ENCODE measurements at regions not wholly inside any gene's neighbourhood (a gene's known extent, or its start where the extent isn't known, plus 50 kb on each side); places are given as distances from the start of the nearest gene placed in this dataset.

DNA sequence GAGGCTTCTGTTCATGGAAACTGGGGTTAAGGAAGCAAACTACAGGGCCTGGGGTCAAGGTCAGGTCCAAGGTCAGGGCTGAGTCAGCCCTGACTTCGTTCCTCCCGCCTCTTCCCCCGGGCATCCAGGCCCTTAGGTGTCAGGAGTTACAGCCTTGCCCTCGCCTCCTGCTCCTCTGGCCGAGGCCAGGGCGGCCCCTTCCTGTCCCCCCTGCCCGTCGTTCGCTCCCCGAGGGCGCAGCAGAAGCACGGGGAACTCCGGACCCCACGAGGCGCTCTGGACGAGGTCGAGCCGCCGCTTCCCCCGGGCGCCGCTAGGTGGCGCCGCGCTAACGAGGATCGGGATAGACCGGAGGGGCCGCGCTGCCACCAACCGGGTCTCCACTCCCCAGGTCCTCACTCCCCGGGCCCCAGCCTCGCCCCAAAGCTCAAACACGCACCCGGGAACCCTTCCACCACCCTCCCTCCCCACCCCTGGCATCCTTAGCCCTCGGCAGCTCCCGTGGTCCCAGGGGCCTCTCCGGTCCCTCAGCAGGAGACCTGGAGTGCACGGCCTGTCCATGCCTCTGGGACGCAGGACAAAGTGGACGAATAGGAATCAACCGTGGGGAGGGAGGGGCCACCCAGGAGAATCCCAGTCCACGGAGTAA is 59.2 kb upstream of the MYL10 start:
- Histone ChIP-seq H3F3A (ENCODE audit: low read depth) (peaks cover 13% of the 10 kb centered on the region), H3K9ac (no peak overlapping the region), H2AFZ (replicated peaks) (peak overlapping the region; percentile 90), H3K27me3 (peaks cover 9% of the 10 kb centered on the region), H3K79me2 (ENCODE audit: low read depth) (no peaks in the 10 kb centered on the region), H3K4me2 (peak overlapping the region; percentile 74), H4K20me1 (ENCODE audit: low read depth) (no peaks in the 10 kb centered on the region), H3K4me1 (peaks cover 8% of the 10 kb centered on the region), H3K9me3 (ENCODE audit: low read depth) (no peaks in the 10 kb centered on the region), H3K4me3 (peak overlapping the region; percentile 25), H3K27ac (no peak overlapping the region), H3K36me3 (no peaks in the 10 kb centered on the region)
- Mint-ChIP-seq H3K4me1 (peaks cover 17% of the 10 kb centered on the region), H3K4me3 (no peak overlapping the region), H3K27me3 (ENCODE audit: insufficient read depth, low read depth) (peaks cover 18% of the 10 kb centered on the region), H3K36me3 (no peaks in the 10 kb centered on the region), H3K9me3 (peaks cover 3% of the 10 kb centered on the region), H3K27ac (no peak overlapping the region)
- peak; percentile 89 for DNase-seq (ENCODE audit: low spot score)
- no peak for TF ChIP-seq EZH2phosphoT487 (IDR thresholded peaks at IDR 0.05)
- TF ChIP-seq, protein P1, sequence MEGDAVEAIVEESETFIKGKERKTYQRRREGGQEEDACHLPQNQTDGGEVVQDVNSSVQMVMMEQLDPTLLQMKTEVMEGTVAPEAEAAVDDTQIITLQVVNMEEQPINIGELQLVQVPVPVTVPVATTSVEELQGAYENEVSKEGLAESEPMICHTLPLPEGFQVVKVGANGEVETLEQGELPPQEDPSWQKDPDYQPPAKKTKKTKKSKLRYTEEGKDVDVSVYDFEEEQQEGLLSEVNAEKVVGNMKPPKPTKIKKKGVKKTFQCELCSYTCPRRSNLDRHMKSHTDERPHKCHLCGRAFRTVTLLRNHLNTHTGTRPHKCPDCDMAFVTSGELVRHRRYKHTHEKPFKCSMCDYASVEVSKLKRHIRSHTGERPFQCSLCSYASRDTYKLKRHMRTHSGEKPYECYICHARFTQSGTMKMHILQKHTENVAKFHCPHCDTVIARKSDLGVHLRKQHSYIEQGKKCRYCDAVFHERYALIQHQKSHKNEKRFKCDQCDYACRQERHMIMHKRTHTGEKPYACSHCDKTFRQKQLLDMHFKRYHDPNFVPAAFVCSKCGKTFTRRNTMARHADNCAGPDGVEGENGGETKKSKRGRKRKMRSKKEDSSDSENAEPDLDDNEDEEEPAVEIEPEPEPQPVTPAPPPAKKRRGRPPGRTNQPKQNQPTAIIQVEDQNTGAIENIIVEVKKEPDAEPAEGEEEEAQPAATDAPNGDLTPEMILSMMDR (IDR thresholded peaks at IDR 0.05), result peak; percentile 93

DNA sequence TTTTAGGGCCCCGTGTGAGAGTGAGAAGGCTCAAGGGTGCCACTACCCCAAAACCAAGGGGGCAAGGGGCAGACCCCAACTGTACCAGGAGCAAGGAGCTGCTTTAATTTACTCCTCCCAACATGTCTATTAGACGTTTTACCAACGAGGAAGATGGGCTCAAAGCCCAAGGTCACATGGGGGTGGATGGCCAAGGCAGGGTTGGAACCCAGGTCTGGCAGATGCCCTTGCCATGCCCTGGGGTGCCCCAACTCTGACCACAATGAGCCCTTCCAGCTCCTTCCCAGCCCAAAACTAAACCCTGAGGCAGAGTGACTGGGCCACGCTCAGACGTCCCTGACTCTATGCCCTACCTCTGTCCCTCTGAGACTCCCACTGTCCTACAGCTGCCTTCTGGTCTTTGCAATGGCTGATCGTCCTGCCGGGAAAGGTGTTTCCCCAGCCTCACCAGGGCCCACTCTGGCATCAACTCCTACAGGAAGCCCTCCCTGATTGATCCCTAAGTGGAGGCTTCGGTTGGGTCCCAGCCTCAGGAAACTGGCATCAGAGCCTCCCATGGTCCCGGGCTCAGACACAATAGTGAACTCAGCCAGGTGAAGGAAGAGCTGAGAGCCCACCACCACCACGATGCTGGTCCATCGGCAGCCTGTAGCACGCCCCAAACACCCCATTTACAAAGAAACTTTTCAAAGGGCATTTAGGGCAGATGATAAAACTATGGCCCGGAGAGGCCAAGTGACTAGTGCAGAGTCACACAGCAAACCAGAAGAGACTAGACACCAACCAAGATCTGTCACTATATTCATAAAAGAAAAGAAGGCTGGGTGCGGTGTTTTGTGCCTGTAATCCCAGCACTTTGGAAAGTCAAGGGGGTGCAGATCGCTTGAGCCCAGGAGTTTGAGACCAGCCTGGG is 60.2 kb upstream of the MYL10 start:
- no peak for TF ChIP-seq EZH2 (IDR thresholded peaks at IDR 0.05)
- TF ChIP-seq, protein P1 (IDR thresholded peaks at IDR 0.05), result no peak
- TF ChIP-seq EZH2phosphoT487 (IDR thresholded peaks at IDR 0.05), result no peak
- Histone ChIP-seq H3K27me3 (peaks cover 9% of the 10 kb centered on the region), H2AFZ (replicated peaks) (peak overlapping the region; percentile 90), H3K4me3 (no peak overlapping the region), H3K9ac (no peak overlapping the region), H3K4me2 (no peak overlapping the region), H3K4me1 (peaks cover 8% of the 10 kb centered on the region), H4K20me1 (ENCODE audit: low read depth) (no peaks in the 10 kb centered on the region), H3K36me3 (no peaks in the 10 kb centered on the region), H3K79me2 (ENCODE audit: low read depth) (no peaks in the 10 kb centered on the region), H3K27ac (no peak overlapping the region), H3K9me3 (ENCODE audit: low read depth) (no peaks in the 10 kb centered on the region), H3F3A (ENCODE audit: low read depth) (peaks cover 13% of the 10 kb centered on the region)
- H3K27me3 Mint-ChIP-seq (ENCODE audit: insufficient read depth, low read depth), result peaks cover 18% of the 10 kb centered on the region
- H3K4me1 Mint-ChIP-seq, result peaks cover 23% of the 10 kb centered on the region
- H3K36me3 Mint-ChIP-seq, result no peaks in the 10 kb centered on the region
- H3K4me3 Mint-ChIP-seq, result peak overlapping the region; percentile 59
- no peak overlapping the region for H3K27ac Mint-ChIP-seq
- H3K9me3 Mint-ChIP-seq, result peaks cover 3% of the 10 kb centered on the region
- DNase-seq (ENCODE audit: low spot score), result no peak

DNA sequence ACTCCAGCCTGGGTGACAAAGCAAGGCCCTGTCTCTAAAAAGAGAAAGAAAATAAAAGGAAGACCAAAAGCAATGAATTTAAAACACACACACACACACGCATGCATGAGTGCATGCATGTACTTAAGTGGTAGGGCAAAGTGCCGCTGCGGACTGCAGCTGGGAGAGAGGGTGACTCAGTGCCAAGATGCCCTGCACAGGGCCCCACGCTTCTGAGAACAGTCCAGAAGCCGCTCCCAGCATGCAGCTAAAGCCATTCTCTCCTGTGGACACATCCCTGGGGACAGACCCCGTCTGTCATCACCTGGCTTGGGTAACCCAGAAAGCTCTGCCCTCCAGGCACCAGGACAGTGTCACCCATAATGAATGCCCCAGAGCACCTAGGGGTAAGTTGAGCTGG is 61.0 kb upstream of the MYL10 start:
- H3K27me3 Mint-ChIP-seq (ENCODE audit: insufficient read depth, low read depth), result peaks cover 18% of the 10 kb centered on the region
- H3K9me3 ChIP-seq (ENCODE audit: low read depth), result no peaks in the 10 kb centered on the region
- DNase-seq (ENCODE audit: low spot score), result no peak
- no peaks in the 10 kb centered on the region for H3K36me3 Mint-ChIP-seq
- H3K9ac ChIP-seq, result no peak overlapping the region
- no peak overlapping the region for H3K4me2 ChIP-seq
- no peak overlapping the region for H3K4me3 Mint-ChIP-seq
- no peaks in the 10 kb centered on the region for H3K79me2 ChIP-seq (ENCODE audit: low read depth)
- H3K36me3 ChIP-seq, result no peaks in the 10 kb centered on the region
- H3K9me3 Mint-ChIP-seq, result peaks cover 3% of the 10 kb centered on the region
- H3K27ac ChIP-seq, result no peak overlapping the region
- no peak overlapping the region for H2AFZ ChIP-seq (replicated peaks)
- H3K4me1 Mint-ChIP-seq, result peaks cover 23% of the 10 kb centered on the region
- H3K4me1 ChIP-seq, result peaks cover 8% of the 10 kb centered on the region
- no peak overlapping the region for H3K27ac Mint-ChIP-seq
- H3K4me3 ChIP-seq, result no peak overlapping the region
- H3F3A ChIP-seq (ENCODE audit: low read depth), result peaks cover 13% of the 10 kb centered on the region
- TF ChIP-seq EZH2 (IDR thresholded peaks at IDR 0.05) (no peak), EZH2phosphoT487 (IDR thresholded peaks at IDR 0.05) (no peak)
- TF ChIP-seq, protein P1 (IDR thresholded peaks at IDR 0.05), result no peak
- H4K20me1 ChIP-seq (ENCODE audit: low read depth), result no peaks in the 10 kb centered on the region
- H3K27me3 ChIP-seq, result peaks cover 9% of the 10 kb centered on the region
